Thyroid gland (tissue), 4 donors: ENCODE measurements at regions not wholly inside any gene's neighbourhood (a gene's known extent, or its start where the extent isn't known, plus 50 kb on each side); places are given as distances from the start of the nearest gene placed in this dataset.
"Not testable (repeated sequence)": the region's sequence is repeated elsewhere in the genome, so short reads cannot be mapped to it uniquely, and the experiment has no call there.

Experiments used
- DNase-seq, 2 donors: peaks; one replicate each; pipeline ENCODE4 v3.0.0-alpha.2; 2019
- H3K27ac ChIP-seq, 3 donors: fragments of 200-600 bp; sonication (generic); 1 replicate in 2 of 3; 2 replicates in 1 of 3; pipeline ENCODE4 v1.5.1; 2016 to 2019; ENCODE audit warnings: mild to moderate bottlenecking in 1 of 3, moderate library complexity in 1 of 3
- H3K27me3 ChIP-seq: fragments of 200-600 bp; sonication (generic); one replicate; pipeline ENCODE4 v1.5.1; 2019
- H3K36me3 ChIP-seq, 2 donors: fragments of 200-600 bp; sonication (generic); one replicate each; pipeline ENCODE4 v1.5.1; 2016 to 2019
- H3K4me1 ChIP-seq, 2 donors: fragments of 200-600 bp; sonication (generic); one replicate each; pipeline ENCODE4 v1.5.1; 2017 to 2019
- H3K4me3 ChIP-seq, 3 donors: fragments of 200-600 bp; sonication (generic); replicated peaks in 1 of 3; 1 replicate in 2 of 3; 2 replicates in 1 of 3; pipeline ENCODE4 v1.5.1; 2016; ENCODE audit warnings: mild to moderate bottlenecking in 1 of 3
- H3K9me3 ChIP-seq: fragments of 200-600 bp; sonication (generic); one replicate; pipeline ENCODE4 v1.5.1; 2017
- CTCF ChIP-seq, 6 experiments: fragments of 200-600 bp in 3 of 6; fragments of 450-650 bp in 3 of 6; sonication (generic) in 3 of 6; IDR thresholded peaks; one replicate each; pipeline ENCODE4 v1.5.1; 2016 to 2019; ENCODE audit warnings: antibody characterized with exemption in 6 of 6, mild to moderate bottlenecking in 2 of 6, inconsistent platforms in 1 of 6, moderate library complexity in 1 of 6
- POLR2A ChIP-seq, 2 donors: fragments of 450-650 bp; IDR thresholded peaks; one replicate each; pipeline ENCODE4 v1.6.1; 2017; ENCODE audit warnings: antibody characterized with exemption in 2 of 2, mild to moderate bottlenecking in 2 of 2, moderate library complexity in 1 of 2
- WGBS, 2 donors: methylation state at CpG; one replicate each; pipeline ENCODE4 v1.1.5; 2017; 5-methylcytosine and 5-hydroxymethylcytosine counted together
- intact Hi-C: fragments of 100-400 bp; cut with DNase I; formaldehyde crosslinking; loops from one replicate; pipeline ENCODE4 v1.15.1; 2023

GRCh38 chr2:234796045-234796591 lies 155.7 kb upstream of the SH3BP4 start:
- no peak for DNase-seq
- no peak for TF ChIP-seq CTCF (IDR thresholded peaks at IDR 0.05)
- no peak for TF ChIP-seq POLR2A (IDR thresholded peaks at IDR 0.05)
- intact Hi-C loops, result no loop called here
- Histone ChIP-seq H3K4me3 (no peak overlapping the region), H3K4me1 (no peaks in the 10 kb centered on the region), H3K36me3 (no peaks in the 10 kb centered on the region), H3K27ac (no peak overlapping the region), H3K27me3 (no peaks in the 10 kb centered on the region), H3K9me3 (no peaks in the 10 kb centered on the region)
- 83 to 84% methylated on average over 8 of the region's 8 CpGs for WGBS, 2 donors

DNA sequence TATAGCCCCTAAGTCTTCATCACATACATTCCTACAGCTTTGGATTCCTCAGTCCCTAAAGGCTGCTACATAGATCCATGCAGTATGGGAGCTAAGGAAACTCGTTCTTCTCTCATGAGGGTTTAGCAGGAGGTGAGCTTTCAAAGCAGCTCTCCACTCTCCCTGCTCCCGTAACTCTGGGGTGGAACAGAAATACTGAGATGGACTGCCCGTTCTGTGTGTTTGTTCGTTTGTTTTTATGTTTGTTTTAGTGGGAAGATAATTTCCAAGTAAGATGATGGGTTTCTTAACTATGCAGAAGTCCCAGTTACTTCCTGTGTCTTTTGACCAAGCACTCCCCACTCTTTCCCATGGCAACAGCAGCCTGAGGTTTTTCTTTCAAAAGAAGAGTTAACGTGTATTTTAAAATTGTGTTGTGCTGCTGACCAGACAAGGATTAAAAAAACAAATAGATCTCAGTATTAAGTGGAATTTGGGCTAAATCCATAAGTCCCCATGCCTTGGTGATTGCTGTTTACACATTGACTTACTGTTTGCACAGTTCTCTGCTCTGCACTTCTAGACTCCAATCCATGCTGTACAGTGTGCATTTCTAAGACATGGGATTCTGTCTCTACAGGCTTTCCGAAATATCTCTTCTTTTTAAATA lies 156.4 kb upstream of the SH3BP4 start:
- no peak for DNase-seq
- Histone ChIP-seq H3K27ac (no peak overlapping the region), H3K27me3 (no peaks in the 10 kb centered on the region), H3K4me1 (no peaks in the 10 kb centered on the region), H3K9me3 (no peaks in the 10 kb centered on the region), H3K4me3 (no peak overlapping the region), H3K36me3 (no peaks in the 10 kb centered on the region)
- TF ChIP-seq CTCF (IDR thresholded peaks at IDR 0.05), result no peak
- no peak for TF ChIP-seq POLR2A (IDR thresholded peaks at IDR 0.05)
- intact Hi-C loops, result no loop called here
- WGBS, 2 donors, result 51 to 54% methylated on average over 6 of the region's 6 CpGs

DNA sequence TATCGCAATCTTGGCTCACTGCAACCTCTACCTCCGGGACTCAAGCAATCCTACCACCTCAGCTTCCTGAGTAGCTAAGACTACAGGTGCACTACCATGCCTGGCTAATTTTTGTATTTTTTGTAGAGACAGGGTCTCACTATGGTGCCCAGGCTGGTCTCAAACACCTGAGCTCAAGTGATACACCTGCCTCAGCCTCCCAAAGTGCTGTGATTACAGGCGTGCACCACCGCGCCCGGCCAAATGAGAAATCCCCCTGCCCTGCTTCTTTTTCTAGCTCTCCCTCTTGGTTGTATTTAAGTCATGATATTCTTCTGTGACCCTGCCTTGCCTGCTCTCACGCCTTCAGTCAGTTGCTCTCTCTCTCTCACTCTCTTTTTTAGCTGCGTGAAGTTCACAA lies 157.0 kb upstream of the SH3BP4 start:
- no peaks in the 10 kb centered on the region for H3K4me1 ChIP-seq
- H3K9me3 ChIP-seq, result no peaks in the 10 kb centered on the region
- no peaks in the 10 kb centered on the region for H3K36me3 ChIP-seq
- DNase-seq, result no peak
- intact Hi-C loops, result no loop called here
- H3K27ac ChIP-seq, result no peak overlapping the region
- TF ChIP-seq POLR2A (IDR thresholded peaks at IDR 0.05), result no peak
- no peak for TF ChIP-seq CTCF (IDR thresholded peaks at IDR 0.05)
- H3K27me3 ChIP-seq, result no peaks in the 10 kb centered on the region
- no peak overlapping the region for H3K4me3 ChIP-seq
- 85 to 93% methylated on average over 8 of the region's 8 CpGs for WGBS, 2 donors

GRCh38 chr2:234793212-234793785 lies 158.5 kb upstream of the SH3BP4 start:
- Histone ChIP-seq H3K27ac (no peak overlapping the region), H3K27me3 (no peaks in the 10 kb centered on the region), H3K4me3 (no peak overlapping the region), H3K9me3 (no peaks in the 10 kb centered on the region), H3K36me3 (no peaks in the 10 kb centered on the region), H3K4me1 (no peaks in the 10 kb centered on the region)
- 90 to 92% methylated on average over 8 of the region's 8 CpGs for WGBS, 2 donors
- no peak for DNase-seq
- no peak for TF ChIP-seq POLR2A (IDR thresholded peaks at IDR 0.05)
- no peak for TF ChIP-seq CTCF (IDR thresholded peaks at IDR 0.05)
- intact Hi-C loops, result no loop called here

DNA sequence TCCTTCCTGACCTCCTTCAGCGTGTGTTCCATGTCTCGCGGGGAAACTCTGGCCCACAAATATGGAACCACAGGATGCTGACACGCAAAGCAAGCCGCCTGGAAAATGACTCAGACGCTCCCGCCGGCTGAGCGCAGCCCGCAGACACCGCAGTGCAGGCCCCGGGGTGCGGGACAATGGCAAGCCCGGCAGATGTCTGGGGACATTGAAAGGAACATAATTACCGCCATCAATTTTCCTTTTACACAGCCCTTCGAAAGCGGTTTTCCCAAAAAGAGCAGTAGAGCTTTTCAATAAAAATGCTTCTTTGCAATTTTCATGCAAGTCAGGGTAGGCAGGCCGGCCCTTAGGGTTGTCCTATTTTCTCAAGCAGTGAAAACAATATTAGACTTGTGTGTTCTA lies 159.2 kb upstream of the SH3BP4 start:
- intact Hi-C loops, result no loop called here
- WGBS, 2 donors, result 74 to 89% methylated on average over 18 of the region's 18 CpGs
- H3K9me3 ChIP-seq, result no peaks in the 10 kb centered on the region
- DNase-seq, result no peak
- no peak for TF ChIP-seq POLR2A (IDR thresholded peaks at IDR 0.05)
- no peak for TF ChIP-seq CTCF (IDR thresholded peaks at IDR 0.05)
- H3K27me3 ChIP-seq, result no peaks in the 10 kb centered on the region
- no peaks in the 10 kb centered on the region for H3K36me3 ChIP-seq
- no peaks in the 10 kb centered on the region for H3K4me1 ChIP-seq
- no peak overlapping the region for H3K27ac ChIP-seq
- no peak overlapping the region for H3K4me3 ChIP-seq

GRCh38 chr2:234792096-234792495 lies 159.7 kb upstream of the SH3BP4 start:
- DNase-seq, H3K4me1 ChIP-seq, H3K27ac ChIP-seq, H3K36me3 ChIP-seq, H3K9me3 ChIP-seq, H3K27me3 ChIP-seq, intact Hi-C loops, H3K4me3 ChIP-seq: not testable (repeated sequence)
- WGBS, 2 donors, result 85% methylated on average over 8 of the region's 8 CpGs
